HG03469 (cell line): ENCODE measurements at regions not wholly inside any gene's neighbourhood (a gene's known extent, or its start where the extent isn't known, plus 50 kb on each side); places are given as distances from the start of the nearest gene placed in this dataset.
A peak's percentile ranks its signal among the peaks of the same experiment; 100 is the strongest.

Source experiments
- ATAC-seq: cut with Tn5 transposase; IDR thresholded peaks from one replicate; pipeline ENCODE4 v1.9.1; 2021; ENCODE audit warnings: mild to moderate bottlenecking, moderate library complexity, moderate number of reproducible peaks; ENCODE audit not compliant: unreplicated experiment

DNA sequence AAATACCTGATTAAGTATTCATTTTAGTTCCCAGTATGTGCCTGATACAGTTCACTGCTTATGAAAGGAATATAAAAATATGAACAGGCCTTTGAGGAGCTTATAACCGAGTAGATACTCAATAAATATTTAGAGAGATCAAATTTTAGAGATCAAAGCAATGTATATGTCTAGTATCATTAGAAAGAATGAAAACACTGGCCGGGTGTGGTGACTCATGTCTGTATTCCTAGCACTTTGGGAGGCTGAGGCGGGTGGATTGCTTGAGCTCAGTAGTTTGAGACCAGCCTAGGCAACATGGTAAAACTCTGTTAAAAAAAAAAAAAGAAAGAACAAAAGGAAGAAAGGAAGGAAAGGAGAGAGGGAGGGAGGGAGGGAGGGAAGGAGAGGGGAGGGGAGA is 113.2 kb upstream of the EEA1 start:
- ATAC-seq: no peak

GRCh38 chr12:93042684-93043083 is 113.6 kb upstream of the EEA1 start:
- no peak for ATAC-seq

DNA sequence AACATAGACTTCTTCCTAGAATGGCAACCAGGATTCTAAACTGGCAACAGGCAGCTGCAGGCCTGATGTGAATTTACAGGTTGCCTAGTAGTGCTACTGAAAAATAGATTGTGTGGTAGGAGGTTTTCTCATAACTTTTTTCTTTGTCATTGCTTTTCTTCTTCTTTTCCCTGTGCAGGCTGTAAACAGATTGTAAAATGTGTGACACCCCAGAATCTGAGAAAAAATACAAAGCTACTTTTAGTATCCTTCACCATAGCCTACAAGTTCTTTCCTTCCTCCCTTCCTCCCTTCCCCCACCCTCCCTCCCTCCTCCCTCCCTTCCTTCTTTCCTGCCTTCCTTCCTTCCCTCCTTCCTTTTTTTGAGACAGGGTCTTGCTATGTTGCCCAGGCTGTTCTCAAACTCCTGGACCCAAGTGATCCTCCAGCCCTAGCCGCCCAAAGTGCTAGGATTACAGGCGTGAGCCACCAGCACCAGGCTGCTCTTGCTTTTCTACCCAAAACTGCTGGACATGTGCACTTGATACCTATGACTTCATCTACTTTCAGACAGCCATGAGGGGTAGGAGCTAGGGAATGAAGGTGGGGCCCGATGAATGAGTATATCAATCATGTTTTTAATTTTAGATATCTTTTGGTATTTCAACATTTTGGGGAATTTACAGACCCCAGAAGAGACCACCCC is 114.2 kb upstream of the EEA1 start:
- no peak for ATAC-seq

GRCh38 chr12:93043877-93044209 is 114.7 kb upstream of the EEA1 start:
- ATAC-seq: no peak

DNA sequence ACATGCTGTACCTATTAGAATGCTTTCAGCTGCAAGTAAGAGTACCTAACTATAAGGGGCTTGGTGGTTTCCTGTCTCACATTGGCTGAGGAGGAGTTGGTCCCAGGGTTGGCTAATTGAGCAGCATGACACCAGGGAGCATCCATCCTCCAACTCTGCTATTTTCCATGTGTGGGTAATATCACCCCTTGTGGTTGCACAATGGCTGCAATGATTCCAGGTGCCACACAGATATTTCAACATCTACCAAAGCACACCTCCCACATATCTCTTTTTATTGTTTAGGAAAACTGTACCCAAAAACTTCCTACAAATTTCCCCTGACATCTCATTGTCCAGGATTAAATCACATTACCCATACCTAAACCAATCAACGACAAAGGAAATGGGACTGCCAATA is 118.0 kb upstream of the EEA1 start:
- no peak for ATAC-seq

- no peak for ATAC-seq
Measured at GRCh38 chr12:93048656-93049055, 119.6 kb upstream of the EEA1 start.

- no peak for ATAC-seq
Measured at GRCh38 chr12:93050026-93050747, 121.1 kb upstream of the EEA1 start.

GRCh38 chr12:93050748-93051081 is 121.6 kb upstream of the EEA1 start:
- no peak for ATAC-seq

- no peak for ATAC-seq
Measured at GRCh38 chr12:93054021-93054420, 124.9 kb upstream of the EEA1 start.

DNA sequence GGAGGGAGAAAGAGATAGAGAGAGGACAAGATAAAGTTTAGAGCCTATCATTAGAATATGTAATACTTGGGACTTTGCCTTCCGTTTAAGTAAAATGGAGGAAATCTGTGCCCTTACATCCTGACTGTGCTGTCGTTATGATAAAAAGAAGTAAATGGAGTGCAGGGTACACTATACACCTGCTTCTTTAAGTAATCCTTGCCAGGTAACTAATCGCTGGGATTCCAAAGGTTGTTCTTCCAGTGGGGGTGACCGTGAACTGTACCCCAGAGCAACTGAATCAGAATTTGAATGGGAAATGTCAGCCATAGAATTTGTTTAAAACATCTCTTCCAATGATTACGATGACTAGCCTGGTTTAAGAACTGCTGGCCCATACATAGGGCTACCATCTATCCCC is 126.1 kb upstream of the EEA1 start:
- no peak for ATAC-seq

DNA sequence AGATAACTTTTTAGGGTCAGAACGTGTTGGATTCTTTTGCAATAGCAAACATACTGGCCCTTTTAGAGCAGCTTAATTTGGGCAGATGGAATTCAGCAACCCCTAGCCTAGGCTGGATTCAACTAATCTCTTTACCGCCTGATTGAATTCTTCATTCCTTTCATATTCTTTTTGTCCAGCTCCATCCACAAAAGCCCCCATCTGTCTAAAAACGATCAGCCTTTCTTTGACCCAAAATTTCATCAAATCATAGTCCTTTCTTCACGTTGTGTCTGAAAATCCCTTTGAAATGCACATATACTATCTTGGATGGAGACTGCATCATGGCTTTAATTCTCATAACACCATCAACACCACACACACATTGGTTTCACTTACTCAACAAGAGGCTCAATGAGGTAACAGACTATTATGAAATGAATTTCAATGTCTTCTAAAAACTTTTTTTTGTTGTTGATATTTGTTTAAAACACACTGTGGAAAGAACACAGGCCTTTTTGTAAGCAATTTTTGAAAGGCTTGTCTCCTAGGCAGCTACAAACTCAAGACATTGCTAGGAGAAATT is 128.0 kb upstream of the EEA1 start:
- ATAC-seq: no peak

DNA sequence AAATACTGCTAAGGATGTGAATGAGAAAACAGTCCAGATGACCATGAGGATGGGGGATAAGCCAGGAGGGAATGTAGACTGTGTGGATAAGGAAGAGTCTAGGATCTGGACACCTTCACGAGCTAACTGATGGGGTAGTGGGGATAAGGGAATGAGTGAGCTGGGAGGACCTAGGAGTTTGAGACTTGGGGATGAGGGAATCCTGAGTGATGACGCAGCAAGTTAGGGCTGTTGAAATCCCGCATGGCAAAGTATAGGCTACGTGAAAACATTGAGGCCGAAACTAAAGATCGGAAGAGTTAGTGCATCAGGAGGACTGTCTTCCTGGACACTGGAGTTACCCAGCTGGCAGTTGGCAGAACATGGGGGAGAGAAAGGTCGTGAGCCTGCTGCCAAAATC is 129.2 kb upstream of the EEA1 start:
- no peak for ATAC-seq

DNA sequence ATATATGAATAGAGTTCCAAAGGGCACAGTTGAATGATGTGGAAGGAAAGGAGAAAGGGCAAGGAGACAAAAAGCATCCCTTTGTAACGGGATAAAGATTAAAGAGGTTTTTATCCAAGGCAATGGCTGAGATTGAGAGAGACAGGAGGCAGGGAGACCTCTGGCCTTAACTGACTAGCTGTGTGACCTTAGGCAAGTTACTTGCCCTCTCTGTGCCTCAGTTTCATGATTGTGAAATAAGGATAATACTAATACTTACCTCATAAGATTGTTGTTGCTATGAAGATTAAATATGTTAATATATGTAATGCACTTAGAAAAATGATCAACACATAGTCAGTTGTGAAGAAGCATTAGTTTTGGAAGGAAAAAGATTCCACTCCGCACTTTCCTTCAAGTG is 130.2 kb upstream of the EEA1 start:
- no peak for ATAC-seq

DNA sequence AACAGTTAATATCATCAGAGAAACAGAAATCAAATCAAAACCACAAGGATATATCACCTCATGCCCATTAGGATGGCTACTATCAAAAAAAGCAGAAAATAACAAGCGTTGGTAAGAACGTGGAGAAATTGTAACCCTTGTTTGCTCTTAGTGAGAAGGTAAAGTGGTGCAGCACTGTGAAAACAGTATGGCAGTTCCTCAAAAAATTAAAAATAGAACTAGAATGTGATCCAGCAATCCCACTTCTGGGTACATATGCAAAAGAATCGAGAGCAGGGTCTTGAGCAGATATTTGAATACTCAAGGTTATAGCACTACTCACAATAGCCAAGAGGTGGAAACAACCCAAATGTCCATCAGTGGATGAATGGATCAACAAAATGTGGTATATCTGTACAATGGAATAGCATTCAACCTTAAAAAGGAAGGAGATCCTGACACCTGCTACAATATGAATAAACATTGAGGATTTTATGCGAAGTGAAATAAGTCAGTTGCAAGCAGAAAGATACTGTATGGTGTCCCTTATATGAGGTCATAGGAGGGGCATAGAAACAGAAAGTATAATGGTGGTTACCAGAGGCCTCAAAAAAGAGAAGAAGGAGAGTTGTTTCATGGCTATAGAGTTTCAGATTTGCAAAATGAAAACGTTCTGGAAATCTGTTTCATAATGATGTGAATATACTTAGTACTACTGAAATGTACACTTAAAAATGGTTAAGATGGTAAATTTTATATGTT is 131.0 kb upstream of the EEA1 start:
- ATAC-seq: peak; percentile 97

- peak; percentile 13 for ATAC-seq
Measured at GRCh38 chr12:93060666-93061472, 131.8 kb upstream of the EEA1 start.

- no peak for ATAC-seq
Measured at GRCh38 chr12:93061473-93062419, 132.7 kb upstream of the EEA1 start.

DNA sequence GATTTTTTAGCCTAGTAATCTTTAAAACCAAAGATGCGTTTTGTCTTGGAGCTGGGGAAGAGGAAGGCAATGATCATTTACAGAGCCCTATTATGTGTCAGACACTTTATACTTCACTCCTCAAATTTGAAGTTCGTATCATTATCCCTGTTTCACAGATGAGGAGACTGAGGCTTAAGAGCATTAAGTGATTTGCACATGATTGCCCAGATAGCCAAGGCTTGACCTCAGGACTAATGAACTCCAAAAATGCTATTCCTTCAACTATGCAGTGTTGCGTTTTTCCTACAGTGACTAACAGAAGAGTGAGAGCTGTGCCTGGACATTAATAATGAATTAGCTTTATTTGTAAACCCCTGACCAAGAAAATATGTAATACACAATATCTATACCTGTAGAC is 136.8 kb upstream of the EEA1 start:
- ATAC-seq: no peak

GRCh38 chr12:93072340-93072739 is 143.2 kb upstream of the EEA1 start:
- ATAC-seq: no peak

GRCh38 chr12:93073324-93073723 is 144.2 kb upstream of the EEA1 start:
- no peak for ATAC-seq

GRCh38 chr12:93078059-93078458 is 149.0 kb upstream of the EEA1 start:
- no peak for ATAC-seq
